H9 (cell line): ENCODE measurements at regions not wholly inside any gene's neighbourhood (a gene's known extent, or its start where the extent isn't known, plus 50 kb on each side); places are given as distances from the start of the nearest gene placed in this dataset.

Source experiments
- DNase-seq: peaks from one replicate; pipeline ENCODE4 v3.0.0-alpha.2; 2017
- H2AFZ ChIP-seq: one replicate; pipeline ENCODE4 v1.6.1; 2013; ENCODE audit warnings: mild to moderate bottlenecking, low read length, control low read depth, moderate library complexity
- H2AK5ac ChIP-seq: 2 replicates; pipeline ENCODE4 v1.6.1; 2013; ENCODE audit warnings: low read length, control low read depth, mixed read lengths; ENCODE audit not compliant: insufficient read length
- H2BK120ac ChIP-seq: one replicate; pipeline ENCODE4 v1.6.1; 2013; ENCODE audit warnings: low read depth, mild to moderate bottlenecking, low read length, control low read depth, inconsistent platforms; ENCODE audit not compliant: poor library complexity, severe bottlenecking
- H2BK12ac ChIP-seq: 2 replicates; pipeline ENCODE4 v1.6.1; 2013; ENCODE audit warnings: low read length, control low read depth, mixed read lengths, low read depth; ENCODE audit not compliant: insufficient read length
- H2BK15ac ChIP-seq: 2 replicates; pipeline ENCODE4 v1.6.1; 2013; ENCODE audit warnings: low read depth, low read length, control low read depth
- H2BK20ac ChIP-seq: one replicate; pipeline ENCODE4 v1.6.1; 2013; ENCODE audit warnings: low read depth, mild to moderate bottlenecking, low read length, control low read depth, inconsistent platforms; ENCODE audit not compliant: poor library complexity, severe bottlenecking
- H2BK5ac ChIP-seq: 2 replicates; pipeline ENCODE4 v1.6.1; 2013; ENCODE audit warnings: low read length, control low read depth, mixed read lengths; ENCODE audit not compliant: insufficient read length
- H3K14ac ChIP-seq: 2 replicates; pipeline ENCODE4 v1.6.1; 2013; ENCODE audit warnings: low read length, control low read depth; ENCODE audit not compliant: insufficient read depth
- H3K18ac ChIP-seq: 2 replicates; pipeline ENCODE4 v1.6.1; 2013; ENCODE audit warnings: low read depth, mild to moderate bottlenecking, mixed read lengths, low read length, control low read depth; ENCODE audit not compliant: insufficient read length
- H3K23ac ChIP-seq: 2 replicates; pipeline ENCODE4 v1.6.1; 2013; ENCODE audit warnings: low read length, control low read depth, mixed read lengths, low read depth; ENCODE audit not compliant: insufficient read length
- H3K23me2 ChIP-seq: 2 replicates; pipeline ENCODE4 v1.6.1; 2013; ENCODE audit warnings: low read depth, mild to moderate bottlenecking, mixed read lengths, low read length, control low read depth; ENCODE audit not compliant: insufficient read length, poor library complexity, severe bottlenecking
- H3K27ac ChIP-seq: 2 replicates; pipeline ENCODE4 v1.5.1; 2013; ENCODE audit warnings: low read length, control low read depth, mixed read lengths, low read depth; ENCODE audit not compliant: insufficient read length
- H3K27me3 ChIP-seq: 2 replicates; pipeline ENCODE4 v1.6.1; 2013; ENCODE audit warnings: low read length, control low read depth, inconsistent platforms; ENCODE audit not compliant: insufficient read depth
- H3K4ac ChIP-seq: 2 replicates; pipeline ENCODE4 v1.6.1; 2013; ENCODE audit warnings: low read depth, mild to moderate bottlenecking, control low read depth, inconsistent platforms, low read length, moderate library complexity
- H3K4me1 ChIP-seq: 2 replicates; pipeline ENCODE4 v1.6.1; 2013; ENCODE audit warnings: low read length, control low read depth, inconsistent platforms; ENCODE audit not compliant: insufficient read depth
- H3K4me2 ChIP-seq: 2 replicates; pipeline ENCODE4 v1.6.1; 2013; ENCODE audit warnings: low read length, control low read depth, mixed read lengths; ENCODE audit not compliant: insufficient read length, insufficient read depth
- H3K56ac ChIP-seq: 2 replicates; pipeline ENCODE4 v1.6.1; 2013; ENCODE audit warnings: low read depth, mild to moderate bottlenecking, mixed read lengths, low read length, control low read depth; ENCODE audit not compliant: insufficient read length
- H3K79me1 ChIP-seq: 2 replicates; pipeline ENCODE4 v1.6.1; 2013; ENCODE audit warnings: low read depth, mild to moderate bottlenecking, moderate library complexity, low read length, control low read depth, inconsistent platforms; ENCODE audit not compliant: insufficient read depth, poor library complexity, severe bottlenecking
- H3K79me2 ChIP-seq: 2 replicates; pipeline ENCODE4 v1.6.1; 2013; ENCODE audit warnings: low read length, control low read depth, inconsistent platforms; ENCODE audit not compliant: insufficient read depth
- H3K9ac ChIP-seq: 2 replicates; pipeline ENCODE4 v1.6.1; 2013; ENCODE audit warnings: low read length, control low read depth, mixed read lengths; ENCODE audit not compliant: insufficient read length; ENCODE audit errors: extremely low read depth
- H3K9me3 ChIP-seq: one replicate; pipeline ENCODE4 v1.6.1; 2013; ENCODE audit warnings: low read depth, low read length, inconsistent platforms; ENCODE audit not compliant: control insufficient read depth
- H3T11ph ChIP-seq: one replicate; pipeline ENCODE4 v1.6.1; 2013; ENCODE audit warnings: mild to moderate bottlenecking, low read length, control low read depth, inconsistent platforms
- H4K20me1 ChIP-seq: one replicate; pipeline ENCODE4 v1.6.1; 2013; ENCODE audit not compliant: control insufficient read depth, insufficient read length, insufficient read depth
- H4K5ac ChIP-seq: 2 replicates; pipeline ENCODE4 v1.6.1; 2013; ENCODE audit warnings: low read depth, mild to moderate bottlenecking, mixed read lengths, low read length, control low read depth; ENCODE audit not compliant: insufficient read length
- H4K8ac ChIP-seq: replicated peaks from 2 replicates; pipeline ENCODE4 v1.6.1; 2013; ENCODE audit warnings: low read length, control low read depth, mixed read lengths, low read depth; ENCODE audit not compliant: insufficient read length
- H4K91ac ChIP-seq: 2 replicates; pipeline ENCODE4 v1.6.1; 2013; ENCODE audit warnings: low read depth, mild to moderate bottlenecking, moderate library complexity, mixed read lengths, low read length, control low read depth; ENCODE audit not compliant: insufficient read length
- H3K27ac Mint-ChIP-seq, 3 experiments: 2 replicates in 2 of 3; 3 replicates in 1 of 3; pipeline ENCODE4 v1.8.0; 2020 to 2021; ENCODE audit warnings: mixed read lengths in 3 of 3, mild to moderate bottlenecking in 1 of 3, moderate library complexity in 1 of 3
- H3K27me3 Mint-ChIP-seq: 2 replicates; pipeline ENCODE4 v1.8.0; 2021; ENCODE audit warnings: low read depth, mild to moderate bottlenecking, moderate library complexity, mixed read lengths
- H3K36me3 Mint-ChIP-seq, 3 experiments: 2 replicates in 2 of 3; 3 replicates in 1 of 3; pipeline ENCODE4 v1.8.0; 2020 to 2021; ENCODE audit warnings: low read depth in 3 of 3, mixed read lengths in 3 of 3; ENCODE audit not compliant: insufficient read depth in 1 of 3
- H3K4me1 Mint-ChIP-seq, 2 experiments: 2 replicates each; pipeline ENCODE4 v1.8.0; 2020; ENCODE audit warnings: mixed read lengths in 2 of 2
- H3K4me3 Mint-ChIP-seq, 2 experiments: 2 replicates in 1 of 2; 3 replicates in 1 of 2; pipeline ENCODE4 v1.8.0; 2020 to 2021; ENCODE audit warnings: mild to moderate bottlenecking in 2 of 2, mixed read lengths in 2 of 2, moderate library complexity in 1 of 2
- H3K9me3 Mint-ChIP-seq, 2 experiments: 2 replicates in 1 of 2; 3 replicates in 1 of 2; pipeline ENCODE4 v1.8.0; 2020; ENCODE audit warnings: mild to moderate bottlenecking in 2 of 2, mixed read lengths in 2 of 2, moderate library complexity in 1 of 2
- WGBS: extraction: QIAGEN DNeasy Blood & Tissue Kit; methylation state at CpG from one replicate; pipeline ENCODE4 v1.1.7; 2013; ENCODE audit warnings: missing lambda C conversion rate, low lambda C conversion rate, mixed read lengths; ENCODE audit not compliant: insufficient read length; ENCODE audit errors: extremely low coverage; 5-methylcytosine and 5-hydroxymethylcytosine counted together
- TF ChIP-seq, protein P1 (sequence below): fragments of 200-600 bp; sonication (generic); conservative IDR thresholded peaks from 3 replicates; pipeline ENCODE4 v1.8.0; 2021; ENCODE audit warnings: antibody characterized with exemption, mild to moderate bottlenecking

DNA sequence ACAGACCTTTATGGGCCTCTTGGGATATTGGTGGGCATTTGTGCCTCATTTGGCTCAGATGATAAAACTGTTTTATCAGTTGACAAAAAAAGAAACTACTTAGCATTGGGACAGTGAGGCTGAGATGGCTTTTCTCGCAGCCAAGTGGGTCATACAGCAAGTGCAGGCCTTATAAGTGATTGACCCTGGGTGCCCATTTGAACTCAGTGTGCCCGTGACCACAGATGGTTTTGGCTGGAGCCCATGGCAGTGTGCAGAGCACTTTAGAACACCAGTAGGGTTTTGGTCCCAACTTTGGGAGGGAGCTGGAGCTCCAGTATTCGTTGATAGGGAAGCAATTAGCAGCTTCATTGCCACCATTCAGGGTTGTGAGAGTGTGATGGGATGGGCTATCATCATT, 404.5 kb upstream of the LARGE1 start:
- TF ChIP-seq, protein P1, sequence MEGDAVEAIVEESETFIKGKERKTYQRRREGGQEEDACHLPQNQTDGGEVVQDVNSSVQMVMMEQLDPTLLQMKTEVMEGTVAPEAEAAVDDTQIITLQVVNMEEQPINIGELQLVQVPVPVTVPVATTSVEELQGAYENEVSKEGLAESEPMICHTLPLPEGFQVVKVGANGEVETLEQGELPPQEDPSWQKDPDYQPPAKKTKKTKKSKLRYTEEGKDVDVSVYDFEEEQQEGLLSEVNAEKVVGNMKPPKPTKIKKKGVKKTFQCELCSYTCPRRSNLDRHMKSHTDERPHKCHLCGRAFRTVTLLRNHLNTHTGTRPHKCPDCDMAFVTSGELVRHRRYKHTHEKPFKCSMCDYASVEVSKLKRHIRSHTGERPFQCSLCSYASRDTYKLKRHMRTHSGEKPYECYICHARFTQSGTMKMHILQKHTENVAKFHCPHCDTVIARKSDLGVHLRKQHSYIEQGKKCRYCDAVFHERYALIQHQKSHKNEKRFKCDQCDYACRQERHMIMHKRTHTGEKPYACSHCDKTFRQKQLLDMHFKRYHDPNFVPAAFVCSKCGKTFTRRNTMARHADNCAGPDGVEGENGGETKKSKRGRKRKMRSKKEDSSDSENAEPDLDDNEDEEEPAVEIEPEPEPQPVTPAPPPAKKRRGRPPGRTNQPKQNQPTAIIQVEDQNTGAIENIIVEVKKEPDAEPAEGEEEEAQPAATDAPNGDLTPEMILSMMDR: no peak
- no peak overlapping the region for H3K56ac ChIP-seq
- no peak overlapping the region for H2BK12ac ChIP-seq
- no peak overlapping the region for H4K5ac ChIP-seq
- H3K79me2 ChIP-seq: no peaks in the 10 kb centered on the region; the same call in 1 of the 2 replicates
- H3K79me1 ChIP-seq: no peaks in the 10 kb centered on the region
- no peak overlapping the region for H3T11ph ChIP-seq
- Mint-ChIP-seq H3K27me3 (peaks cover 6% of the 10 kb centered on the region; the same call in 1 of the 2 replicates), H3K4me1 (no peaks in the 10 kb centered on the region), H3K9me3 (no peaks in the 10 kb centered on the region; a peak in 2 of 5 replicates), H3K27ac (no peak overlapping the region), H3K36me3 (no peaks in the 10 kb centered on the region), H3K4me3 (no peak overlapping the region)
- no peak overlapping the region for H2BK120ac ChIP-seq
- DNase-seq: no peak
- WGBS: no CpG with 5 or more reads among the region's 3 CpGs
- H3K18ac ChIP-seq: no peak overlapping the region
- H3K27me3 ChIP-seq: no peaks in the 10 kb centered on the region
- no peak overlapping the region for H3K4ac ChIP-seq
- H3K9me3 ChIP-seq: no peaks in the 10 kb centered on the region
- H2AK5ac ChIP-seq: no peak overlapping the region
- H3K9ac ChIP-seq: no peak overlapping the region
- H3K27ac ChIP-seq: no peak overlapping the region
- H3K23ac ChIP-seq: no peak overlapping the region
- no peak overlapping the region for H2BK20ac ChIP-seq
- no peak overlapping the region for H4K8ac ChIP-seq
- H2AFZ ChIP-seq: no peak overlapping the region
- H3K4me2 ChIP-seq: no peak overlapping the region
- H3K23me2 ChIP-seq: no peaks in the 10 kb centered on the region
- no peak overlapping the region for H3K14ac ChIP-seq
- H4K20me1 ChIP-seq: no peaks in the 10 kb centered on the region
- H2BK15ac ChIP-seq: no peak overlapping the region
- H2BK5ac ChIP-seq: no peak overlapping the region
- H4K91ac ChIP-seq: no peak overlapping the region
- no peaks in the 10 kb centered on the region for H3K4me1 ChIP-seq
